Ishikawa (cell line): ENCODE measurements at regions not wholly inside any gene's neighbourhood (a gene's known extent, or its start where the extent isn't known, plus 50 kb on each side); places are given as distances from the start of the nearest gene placed in this dataset.

ENCODE experiments used
- CREB1 ChIP-seq: IDR thresholded peaks from 2 replicates; pipeline ENCODE4 v1.6.1; 2012; ENCODE audit warnings: low read depth
- EP300 ChIP-seq: IDR thresholded peaks from 2 replicates; pipeline ENCODE4 v1.6.1; 2012; ENCODE audit warnings: borderline replicate concordance
- RAD21 ChIP-seq: IDR thresholded peaks from 2 replicates; pipeline ENCODE4 v1.6.1; 2012; ENCODE audit warnings: low read depth
- REST ChIP-seq: IDR thresholded peaks from 2 replicates; pipeline ENCODE4 v1.6.1; 2012; ENCODE audit warnings: low read depth, mild to moderate bottlenecking
- TAF1 ChIP-seq: IDR thresholded peaks from 2 replicates; pipeline ENCODE4 v1.6.1; 2012; ENCODE audit warnings: low read depth, mild to moderate bottlenecking

GRCh38 chr2:228735697-228736096 is 535.4 kb downstream of the PID1 start:
- TF ChIP-seq RAD21 (no peak), CREB1 (no peak), EP300 (no peak), TAF1 (no peak), REST (no peak)
